Ovary (tissue), 7 donors: ENCODE measurements at regions not wholly inside any gene's neighbourhood (a gene's known extent, or its start where the extent isn't known, plus 50 kb on each side); places are given as distances from the start of the nearest gene placed in this dataset.

ENCODE experiments used
- DNase-seq, 5 donors: peaks; one replicate each; pipeline ENCODE4 v3.0.0-alpha.2; 2019 to 2020
- H3K27ac ChIP-seq, 2 donors: fragments of 200-600 bp; one replicate each; pipeline versions ENCODE4 v1.5.1 to v1.8.0; 2019 to 2022
- H3K27me3 ChIP-seq: fragments of 200-600 bp; one replicate; pipeline ENCODE4 v1.8.0; 2022
- H3K36me3 ChIP-seq: fragments of 200-600 bp; sonication (generic); one replicate; pipeline ENCODE4 v1.5.1; 2019
- H3K4me1 ChIP-seq: one replicate; pipeline ENCODE4 v1.8.1; 2013; ENCODE audit warnings: mild to moderate bottlenecking, moderate library complexity; ENCODE audit not compliant: insufficient read depth
- H3K4me3 ChIP-seq: fragments of 200-600 bp; sonication (generic); one replicate; pipeline ENCODE4 v1.5.1; 2017
- H3K9me3 ChIP-seq, 2 donors: fragments of 200-600 bp in 1 of 2; sonication (generic) in 1 of 2; one replicate each; pipeline versions ENCODE4 v1.5.1 to v1.8.1; 2013 to 2019; ENCODE audit warnings: mild to moderate bottlenecking in 1 of 2, moderate library complexity in 1 of 2
- CTCF ChIP-seq, 3 donors: fragments of 450-650 bp in 2 of 3; fragments of 200-600 bp in 1 of 3; IDR thresholded peaks; one replicate each; pipeline versions ENCODE4 v1.5.1 to v1.8.0; 2016 to 2022; ENCODE audit warnings: antibody characterized with exemption in 3 of 3, mild to moderate bottlenecking in 1 of 3
- EP300 ChIP-seq: sonication (generic); formaldehyde crosslinking; IDR thresholded peaks from one replicate; pipeline ENCODE4 v1.6.1; 2017; ENCODE audit warnings: antibody characterized with exemption
- POLR2A ChIP-seq: fragments of 450-650 bp; IDR thresholded peaks from one replicate; pipeline ENCODE4 v1.6.1; 2017; ENCODE audit warnings: antibody characterized with exemption, mild to moderate bottlenecking, moderate library complexity
- WGBS, 3 donors: extraction: QIAGEN DNeasy Blood & Tissue Kit in 1 of 3; methylation state at CpG; one replicate each; pipeline versions ENCODE4 v1.1.5 to v1.1.7; 2013 to 2017; 5-methylcytosine and 5-hydroxymethylcytosine counted together
- intact Hi-C, 4 donors: fragments of 100-400 bp; cut with DNase I; formaldehyde crosslinking; loops; one replicate each; pipeline versions ENCODE4 v1.11.0 to v1.15.1; 2022 to 2023
- donor health status: DM: no; HTN: no; CAD: no; lungs with moderate emphysema.
- donor health status: DM: no; HTN: no; CAD: no.
- donor health status: Bipolar disorder and iron deficiency.
- donor health status: DM: no; HTN: no; CAD: no.
- donor health status: DM: yes; HTN: yes; CAD: no.

GRCh38 chr14:24692382-24693352 lies 58.7 kb upstream of the GZMB start:
- Histone ChIP-seq H3K36me3 (no peaks in the 10 kb centered on the region), H3K4me3 (no peak overlapping the region), H3K4me1 (no peaks in the 10 kb centered on the region), H3K27ac (no peak overlapping the region), H3K27me3 (no peaks in the 10 kb centered on the region), H3K9me3 (no peaks in the 10 kb centered on the region)
- 63 to 79% (median 73%) methylated on average over 11 of the region's 11 CpGs for WGBS, 3 donors
- DNase-seq: no peak
- intact Hi-C loops: no loop called here
- TF ChIP-seq POLR2A (no peak), CTCF (IDR thresholded peaks at IDR 0.05) (no peak), EP300 (no peak)

- Histone ChIP-seq H3K27me3 (no peaks in the 10 kb centered on the region), H3K4me3 (no peak overlapping the region), H3K9me3 (no peaks in the 10 kb centered on the region), H3K27ac (no peak overlapping the region), H3K36me3 (no peaks in the 10 kb centered on the region), H3K4me1 (no peaks in the 10 kb centered on the region)
- WGBS, 3 donors: 30 to 47% (median 32%) methylated on average over 4 of the region's 4 CpGs
- no peak for DNase-seq
- intact Hi-C loops: no loop called here
- TF ChIP-seq EP300: no peak
- TF ChIP-seq POLR2A: no peak
- no peak for TF ChIP-seq CTCF (IDR thresholded peaks at IDR 0.05)
Measured at GRCh38 chr14:24690492-24690891, 56.5 kb upstream of the GZMB start.

- 69 to 78% (median 69%) methylated on average over 6 of the region's 6 CpGs for WGBS, 3 donors
- intact Hi-C loops: no loop called here
- no peak overlapping the region for H3K4me3 ChIP-seq
- no peaks in the 10 kb centered on the region for H3K36me3 ChIP-seq
- no peak for DNase-seq
- H3K4me1 ChIP-seq: no peaks in the 10 kb centered on the region
- no peaks in the 10 kb centered on the region for H3K9me3 ChIP-seq
- H3K27me3 ChIP-seq: no peaks in the 10 kb centered on the region
- TF ChIP-seq EP300: no peak
- TF ChIP-seq CTCF (IDR thresholded peaks at IDR 0.05): no peak
- no peak for TF ChIP-seq POLR2A
- no peak overlapping the region for H3K27ac ChIP-seq
Measured at GRCh38 chr14:24688030-24688658, 54.2 kb upstream of the GZMB start.
